ENCODE measurements at regions not wholly inside any gene's neighbourhood (a gene's known extent, or its start where the extent isn't known, plus 50 kb on each side); places are given as distances from the start of the nearest gene placed in this dataset.

- Histone ChIP-seq H3K36me3 (no peaks in the 10 kb centered on the region), H3K4me1 (no peaks in the 10 kb centered on the region), H3K9me3 (no peaks in the 10 kb centered on the region), H3K4me3 (no peak overlapping the region), H3K27me3 (no peaks in the 10 kb centered on the region), H3K27ac (no peak overlapping the region)
- TF ChIP-seq CTCF (IDR thresholded peaks at IDR 0.05), result no peak
- intact Hi-C loops (cut with DNase I), result no loop called here
- DNase-seq, result no peak
- ATAC-seq, result no peak
These were observed 1089.1 kb downstream of the TBC1D22A start for GRCh38 chr22:47851586-47851985.

GRCh38 chr22:47850644-47851151 is 1088.2 kb downstream of the TBC1D22A start:
- ATAC-seq (no peak), DNase-seq (peak in 2 of 4 donors; percentile 4 to 26)
- Histone ChIP-seq H3K27ac (no peak overlapping the region), H3K9me3 (no peaks in the 10 kb centered on the region), H3K27me3 (no peaks in the 10 kb centered on the region), H3K4me1 (no peaks in the 10 kb centered on the region), H3K36me3 (no peaks in the 10 kb centered on the region), H3K4me3 (no peak overlapping the region)
- no peak for TF ChIP-seq CTCF (IDR thresholded peaks at IDR 0.05)
- intact Hi-C loops (cut with DNase I), result no loop called here

GRCh38 chr22:47849576-47849975 is 1087.1 kb downstream of the TBC1D22A start:
- DNase-seq (peak in 1 of 4 donors; percentile 23), ATAC-seq (no peak)
- intact Hi-C loops (cut with DNase I), result no loop called here
- TF ChIP-seq CTCF (IDR thresholded peaks at IDR 0.05), result no peak
- H3K4me3 ChIP-seq, result no peak overlapping the region
- H3K4me1 ChIP-seq, result no peaks in the 10 kb centered on the region
- H3K27ac ChIP-seq, result no peak overlapping the region
- H3K27me3 ChIP-seq, result no peaks in the 10 kb centered on the region
- no peaks in the 10 kb centered on the region for H3K9me3 ChIP-seq
- H3K36me3 ChIP-seq, result no peaks in the 10 kb centered on the region

- Histone ChIP-seq H3K4me1 (no peaks in the 10 kb centered on the region), H3K36me3 (no peaks in the 10 kb centered on the region), H3K27ac (no peak overlapping the region), H3K9me3 (no peaks in the 10 kb centered on the region), H3K27me3 (peaks cover 0 to 8% of the 10 kb centered on the region in 2 donors), H3K4me3 (no peak overlapping the region)
- intact Hi-C loops (cut with DNase I), result no loop called here
- no peak for TF ChIP-seq CTCF (IDR thresholded peaks at IDR 0.05)
- DNase-seq, result no peak
- ATAC-seq, result no peak
These were observed 1085.9 kb downstream of the TBC1D22A start for GRCh38 chr22:47848184-47848920.

GRCh38 chr22:47847131-47847890 is 1084.9 kb downstream of the TBC1D22A start:
- Histone ChIP-seq H3K4me1 (no peaks in the 10 kb centered on the region), H3K4me3 (no peak overlapping the region), H3K36me3 (no peaks in the 10 kb centered on the region), H3K27me3 (peaks cover 0 to 15% of the 10 kb centered on the region in 2 donors), H3K9me3 (no peaks in the 10 kb centered on the region), H3K27ac (no peak overlapping the region)
- ATAC-seq (no peak), DNase-seq (no peak)
- TF ChIP-seq CTCF (IDR thresholded peaks at IDR 0.05), result no peak
- intact Hi-C loops (cut with DNase I), result no loop called here

All from left lung (tissue), 4 donors.